Nephron progenitor cell (in vitro differentiated cells): ENCODE measurements at regions not wholly inside any gene's neighbourhood (a gene's known extent, or its start where the extent isn't known, plus 50 kb on each side); places are given as distances from the start of the nearest gene placed in this dataset.

Experiments used
- DNase-seq: peaks from one replicate; pipeline ENCODE4 v3.0.0; 2021
- H3K27ac Mint-ChIP-seq: 2 replicates; pipeline ENCODE4 v1.8.0; 2021; ENCODE audit warnings: mild to moderate bottlenecking, moderate library complexity, mixed read lengths
- H3K27me3 Mint-ChIP-seq: 2 replicates; pipeline ENCODE4 v1.8.0; 2021; ENCODE audit warnings: mild to moderate bottlenecking, low read depth, mixed read lengths; ENCODE audit not compliant: poor library complexity
- H3K36me3 Mint-ChIP-seq: 2 replicates; pipeline ENCODE4 v1.8.0; 2021; ENCODE audit warnings: low read depth, mixed read lengths
- H3K4me1 Mint-ChIP-seq: 2 replicates; pipeline ENCODE4 v1.8.0; 2021; ENCODE audit warnings: mixed read lengths
- H3K4me3 Mint-ChIP-seq: 2 replicates; pipeline ENCODE4 v1.8.0; 2021; ENCODE audit warnings: mild to moderate bottlenecking, moderate library complexity, mixed read lengths
- H3K9me3 Mint-ChIP-seq: 2 replicates; pipeline ENCODE4 v1.8.0; 2021; ENCODE audit warnings: mild to moderate bottlenecking, moderate library complexity, mixed read lengths
- TF ChIP-seq, protein P1 (sequence below): fragments of 200-600 bp; sonication (generic); IDR thresholded peaks from 2 replicates; pipeline ENCODE4 v1.5.0; 2021; ENCODE audit warnings: antibody characterized with exemption

DNA sequence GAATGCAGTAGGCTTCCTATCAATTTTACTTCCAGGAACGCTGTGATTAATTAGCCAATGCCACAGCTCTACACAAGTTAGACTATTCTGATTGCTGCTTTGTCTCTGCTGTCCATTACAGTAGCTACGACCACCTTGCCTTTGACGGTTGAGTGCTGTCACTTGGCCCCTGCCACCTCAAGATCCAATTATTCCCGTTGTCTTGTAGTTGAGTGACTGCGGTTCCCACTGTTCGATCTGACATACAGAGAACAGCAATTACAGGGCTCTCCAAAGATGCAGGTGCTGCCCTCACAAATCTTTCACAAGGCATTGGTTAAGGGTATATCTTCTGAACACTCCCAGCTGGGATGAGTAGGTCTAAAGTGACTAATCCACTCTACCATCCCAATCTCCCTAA lies 393.4 kb upstream of the KIF2A start:
- no peak for DNase-seq
- Mint-ChIP-seq H3K4me3 (no peak overlapping the region), H3K27ac (no peak overlapping the region), H3K4me1 (no peaks in the 10 kb centered on the region), H3K36me3 (no peaks in the 10 kb centered on the region), H3K9me3 (peaks cover 19% of the 10 kb centered on the region), H3K27me3 (peaks cover 9% of the 10 kb centered on the region)
- TF ChIP-seq, protein P1, sequence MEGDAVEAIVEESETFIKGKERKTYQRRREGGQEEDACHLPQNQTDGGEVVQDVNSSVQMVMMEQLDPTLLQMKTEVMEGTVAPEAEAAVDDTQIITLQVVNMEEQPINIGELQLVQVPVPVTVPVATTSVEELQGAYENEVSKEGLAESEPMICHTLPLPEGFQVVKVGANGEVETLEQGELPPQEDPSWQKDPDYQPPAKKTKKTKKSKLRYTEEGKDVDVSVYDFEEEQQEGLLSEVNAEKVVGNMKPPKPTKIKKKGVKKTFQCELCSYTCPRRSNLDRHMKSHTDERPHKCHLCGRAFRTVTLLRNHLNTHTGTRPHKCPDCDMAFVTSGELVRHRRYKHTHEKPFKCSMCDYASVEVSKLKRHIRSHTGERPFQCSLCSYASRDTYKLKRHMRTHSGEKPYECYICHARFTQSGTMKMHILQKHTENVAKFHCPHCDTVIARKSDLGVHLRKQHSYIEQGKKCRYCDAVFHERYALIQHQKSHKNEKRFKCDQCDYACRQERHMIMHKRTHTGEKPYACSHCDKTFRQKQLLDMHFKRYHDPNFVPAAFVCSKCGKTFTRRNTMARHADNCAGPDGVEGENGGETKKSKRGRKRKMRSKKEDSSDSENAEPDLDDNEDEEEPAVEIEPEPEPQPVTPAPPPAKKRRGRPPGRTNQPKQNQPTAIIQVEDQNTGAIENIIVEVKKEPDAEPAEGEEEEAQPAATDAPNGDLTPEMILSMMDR: no peak

DNA sequence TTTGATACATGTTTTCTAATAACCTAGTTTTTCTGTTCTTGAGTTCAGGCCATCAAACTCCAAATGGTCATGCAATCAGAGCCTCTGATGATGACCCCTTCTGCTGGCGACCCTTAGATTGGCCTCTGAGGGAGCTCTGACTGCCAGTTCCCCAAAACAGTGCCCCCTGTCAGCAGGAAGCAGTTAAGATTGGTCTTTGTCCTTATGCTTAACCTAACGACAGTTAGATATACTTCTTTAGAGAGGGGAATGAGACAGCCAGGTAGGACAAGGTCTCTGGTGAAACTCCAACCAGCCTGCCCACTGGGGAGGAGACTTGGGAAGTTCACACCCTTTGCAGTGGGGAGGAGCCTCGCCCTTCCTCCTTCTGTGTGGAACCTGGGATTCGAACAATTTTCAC lies 390.4 kb upstream of the KIF2A start:
- no peak for DNase-seq
- TF ChIP-seq, protein P1: no peak

DNA sequence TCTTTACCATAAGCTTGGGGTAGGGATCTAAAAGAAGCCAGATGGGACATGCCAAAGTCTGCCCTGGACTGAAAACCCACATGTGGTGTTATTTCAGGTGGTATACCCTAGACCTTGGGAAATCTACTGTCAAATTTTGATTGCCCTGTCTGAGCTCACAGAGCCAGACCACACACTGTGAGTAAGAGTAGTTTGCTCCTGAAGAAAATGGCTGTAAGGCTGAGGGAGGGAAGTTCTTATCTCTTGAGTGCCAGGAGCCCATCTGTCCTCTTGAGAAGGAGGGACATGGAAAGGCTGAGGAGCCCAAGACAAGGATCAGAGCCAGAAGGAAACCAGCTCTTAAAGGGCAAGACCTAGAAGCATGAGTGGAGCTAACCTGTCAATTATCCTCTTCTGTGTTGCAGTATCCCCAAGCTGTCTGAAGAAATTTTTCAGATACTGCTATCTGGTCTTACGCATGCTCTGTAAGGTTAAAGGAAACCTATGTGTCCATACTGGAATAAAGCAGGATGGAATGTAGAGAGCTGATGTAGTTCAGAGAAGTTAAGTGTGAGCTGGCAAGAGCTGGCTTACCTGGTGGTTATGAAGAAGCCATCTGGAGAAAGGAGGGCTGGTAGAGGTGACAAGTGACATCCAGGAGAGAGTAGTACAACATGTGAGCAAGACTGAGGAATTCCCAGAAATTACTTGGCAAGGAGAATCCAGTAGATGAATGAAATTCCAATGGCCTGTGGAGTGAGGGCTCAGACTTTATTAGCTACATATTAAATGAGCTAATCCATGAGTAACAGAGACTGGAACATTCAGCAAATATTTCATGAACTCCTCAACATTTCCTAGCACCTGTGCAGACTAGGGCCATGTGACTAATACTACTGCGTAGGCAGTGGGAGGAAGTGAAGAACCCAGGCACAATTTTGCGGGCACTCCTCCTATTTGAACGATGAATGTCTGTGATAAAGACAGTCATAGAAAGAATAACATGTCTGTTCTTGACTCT lies 389.1 kb upstream of the KIF2A start:
- H3K27me3 Mint-ChIP-seq: peaks cover 3% of the 10 kb centered on the region
- no peak overlapping the region for H3K27ac Mint-ChIP-seq
- no peaks in the 10 kb centered on the region for H3K4me1 Mint-ChIP-seq
- no peaks in the 10 kb centered on the region for H3K36me3 Mint-ChIP-seq
- H3K9me3 Mint-ChIP-seq: peaks cover 16% of the 10 kb centered on the region
- TF ChIP-seq, protein P1: no peak
- no peak overlapping the region for H3K4me3 Mint-ChIP-seq
- DNase-seq: no peak

More for the DNA sequence above, 390.4 kb upstream of the KIF2A start:
- Mint-ChIP-seq H3K27me3 (peaks cover 5% of the 10 kb centered on the region), H3K36me3 (no peaks in the 10 kb centered on the region), H3K27ac (no peak overlapping the region), H3K4me1 (no peaks in the 10 kb centered on the region), H3K4me3 (no peak overlapping the region), H3K9me3 (peaks cover 19% of the 10 kb centered on the region)

DNA sequence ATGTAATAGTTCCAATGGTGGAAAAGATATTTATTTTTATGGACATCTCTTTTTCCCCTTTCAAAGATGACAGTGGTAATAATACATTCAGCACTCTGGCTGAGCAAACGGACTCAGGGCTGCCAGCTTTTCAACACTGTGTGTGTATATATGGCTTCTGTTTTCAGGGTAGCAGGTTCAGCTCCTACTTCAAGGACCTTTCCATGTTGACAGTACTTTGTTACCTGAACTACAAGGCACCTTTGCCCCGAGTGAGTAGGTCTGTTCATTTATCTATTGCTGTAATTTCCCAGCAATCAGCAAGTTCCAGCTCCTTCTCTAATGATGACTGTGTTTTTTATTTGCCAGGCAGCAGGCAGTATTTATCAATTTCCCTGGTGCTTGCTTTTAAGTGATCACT lies 387.4 kb upstream of the KIF2A start:
- no peaks in the 10 kb centered on the region for H3K27me3 Mint-ChIP-seq
- no peaks in the 10 kb centered on the region for H3K4me1 Mint-ChIP-seq
- H3K36me3 Mint-ChIP-seq: no peaks in the 10 kb centered on the region
- H3K9me3 Mint-ChIP-seq: peaks cover 3% of the 10 kb centered on the region
- TF ChIP-seq, protein P1: no peak
- no peak overlapping the region for H3K4me3 Mint-ChIP-seq
- no peak overlapping the region for H3K27ac Mint-ChIP-seq
- no peak for DNase-seq

DNA sequence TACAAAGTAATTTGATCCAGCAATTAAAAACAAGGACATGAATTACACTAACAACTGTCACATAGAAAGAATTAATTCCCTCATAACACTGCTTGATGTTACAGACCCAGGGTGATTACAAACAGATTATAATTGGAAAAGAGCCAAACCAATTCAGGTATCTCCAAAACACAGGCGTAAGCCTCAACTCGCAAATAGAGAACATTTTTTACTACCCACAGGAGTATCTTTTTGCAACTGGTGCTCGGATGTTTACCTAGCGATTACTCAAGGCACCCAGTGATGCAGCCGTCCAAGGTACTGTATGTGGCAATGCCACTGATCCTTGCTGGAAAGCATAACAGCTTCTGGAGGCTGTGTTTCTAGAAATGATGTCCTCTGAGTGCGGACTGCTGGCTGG lies 386.1 kb upstream of the KIF2A start:
- Mint-ChIP-seq H3K27ac (no peak overlapping the region), H3K9me3 (no peaks in the 10 kb centered on the region), H3K4me3 (no peak overlapping the region), H3K36me3 (no peaks in the 10 kb centered on the region), H3K4me1 (no peaks in the 10 kb centered on the region), H3K27me3 (no peaks in the 10 kb centered on the region)
- DNase-seq: no peak
- TF ChIP-seq, protein P1: no peak

DNA sequence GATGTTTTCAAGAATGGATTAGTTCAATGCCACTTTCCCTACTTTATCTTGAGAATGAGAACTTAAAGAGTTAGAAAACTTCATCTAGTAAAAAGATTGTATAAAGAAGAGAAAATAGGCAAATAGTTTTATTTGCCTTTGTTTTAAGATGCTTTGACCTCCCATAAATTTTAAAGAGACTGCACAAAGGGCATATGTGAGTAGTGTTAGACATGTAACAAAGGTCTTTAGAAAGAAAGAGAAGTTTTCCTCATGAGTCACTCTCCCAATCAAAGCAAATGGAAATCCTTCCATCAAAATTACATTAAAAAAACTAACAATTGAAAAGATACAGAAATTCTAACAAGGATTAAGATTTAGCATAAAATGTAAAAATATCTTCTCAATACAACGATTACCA lies 381.8 kb upstream of the KIF2A start:
- TF ChIP-seq, protein P1: no peak
- Mint-ChIP-seq H3K27me3 (peaks cover 2% of the 10 kb centered on the region), H3K4me3 (no peak overlapping the region), H3K36me3 (no peaks in the 10 kb centered on the region), H3K27ac (no peak overlapping the region), H3K9me3 (no peaks in the 10 kb centered on the region), H3K4me1 (no peaks in the 10 kb centered on the region)
- no peak for DNase-seq
